GM18520 (cell line): ENCODE measurements at regions not wholly inside any gene's neighbourhood (a gene's known extent, or its start where the extent isn't known, plus 50 kb on each side); places are given as distances from the start of the nearest gene placed in this dataset.

Source experiments
- ATAC-seq: cut with Tn5 transposase; IDR thresholded peaks from one replicate; pipeline ENCODE4 v1.9.1; 2021; ENCODE audit not compliant: unreplicated experiment

DNA sequence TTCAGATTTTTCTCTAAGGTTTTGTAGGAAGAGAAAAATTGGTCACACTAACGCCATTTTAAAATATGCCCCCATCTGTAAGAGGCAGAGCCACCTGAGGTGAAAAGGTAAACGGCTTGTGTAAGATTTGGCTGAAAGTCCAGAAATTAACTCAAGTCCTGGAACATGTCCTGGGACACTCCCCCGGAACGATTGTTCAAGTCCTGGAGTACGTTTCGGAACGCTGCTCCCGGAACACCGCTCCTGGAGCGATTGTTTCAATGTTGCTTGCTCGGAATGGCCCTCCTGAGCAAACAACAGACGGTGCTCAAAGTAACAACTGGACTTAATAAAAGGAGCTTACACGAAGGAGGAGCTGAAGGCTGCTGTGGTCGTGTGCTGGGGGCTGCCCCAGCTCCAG, 796.5 kb upstream of the SLIT2 start:
- ATAC-seq = no peak

DNA sequence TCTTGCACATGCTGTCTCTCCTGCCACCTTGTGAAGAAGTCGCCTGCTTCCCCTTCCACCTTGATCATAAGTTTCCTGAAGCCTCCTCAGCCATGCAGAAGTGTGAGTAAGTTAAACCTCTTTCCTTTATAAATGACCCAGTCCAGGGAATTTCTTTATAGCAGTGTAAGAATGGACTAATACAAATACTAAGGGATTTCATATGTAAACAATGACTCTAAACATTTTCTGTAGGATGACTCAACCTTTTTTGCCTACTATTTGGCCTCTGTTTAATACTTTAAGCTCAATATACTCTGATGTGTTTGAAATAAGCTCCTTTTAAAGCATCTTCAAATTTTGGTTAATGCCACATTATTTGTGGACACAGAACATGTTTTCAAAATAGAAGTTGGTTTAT, 813.5 kb upstream of the SLIT2 start:
- no peak for ATAC-seq

DNA sequence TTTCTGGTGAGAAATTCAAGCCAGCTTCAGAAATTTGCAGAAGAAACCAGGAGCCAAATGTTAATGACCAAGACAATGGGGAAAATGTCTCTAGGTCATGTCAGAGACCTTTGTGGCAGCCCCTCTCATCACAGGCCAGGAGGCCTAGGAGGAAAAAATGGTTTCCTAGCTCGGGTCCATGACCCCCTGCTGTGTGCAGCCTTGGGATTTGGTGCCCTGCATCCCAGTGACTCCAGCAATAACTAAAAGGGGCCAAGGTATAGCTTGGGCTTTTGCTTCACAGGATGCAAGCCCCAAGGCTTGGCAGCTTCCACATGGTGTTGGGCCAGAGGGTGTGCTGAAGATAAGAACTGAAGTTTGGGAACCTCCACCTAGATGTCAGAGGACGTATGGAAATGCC, 814.7 kb upstream of the SLIT2 start:
- ATAC-seq = no peak

DNA sequence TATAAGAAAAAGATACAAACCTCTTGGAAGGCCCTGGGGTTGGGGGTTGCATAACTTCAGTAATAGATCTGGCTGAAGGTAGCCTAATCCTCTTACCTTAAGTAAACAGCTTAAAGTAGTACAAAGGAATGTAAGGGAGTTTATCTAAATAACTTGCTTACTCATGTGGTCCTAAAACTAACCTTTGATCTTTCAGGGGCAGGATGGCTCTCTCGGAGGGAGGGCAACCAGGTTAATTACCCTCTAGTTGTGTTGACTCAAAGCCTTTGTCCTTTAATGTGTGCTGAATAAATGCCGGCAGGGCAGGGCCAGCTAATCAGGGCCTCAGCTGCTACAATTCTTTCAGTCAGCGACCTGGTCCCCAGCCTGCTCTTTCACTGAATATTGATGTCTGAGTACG, 822.0 kb upstream of the SLIT2 start:
- ATAC-seq = no peak

DNA sequence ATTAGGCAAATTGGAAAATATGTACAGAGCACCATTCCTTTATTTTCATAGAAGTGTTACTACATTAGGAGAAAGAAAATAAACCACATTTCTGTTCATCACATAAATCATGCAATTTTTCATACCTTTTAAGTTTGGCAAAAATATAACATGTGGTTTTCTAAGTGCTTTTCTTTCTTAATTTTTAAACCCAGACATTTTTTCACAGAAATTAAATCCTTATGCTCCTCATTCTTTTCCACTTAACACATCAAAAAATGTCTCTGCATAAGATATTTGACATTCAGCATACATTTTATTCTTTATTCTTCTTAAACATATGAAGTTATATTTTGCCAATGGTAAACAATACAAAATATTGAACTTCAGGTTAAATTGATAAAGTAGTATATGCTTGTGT, 826.6 kb upstream of the SLIT2 start:
- no peak for ATAC-seq

DNA sequence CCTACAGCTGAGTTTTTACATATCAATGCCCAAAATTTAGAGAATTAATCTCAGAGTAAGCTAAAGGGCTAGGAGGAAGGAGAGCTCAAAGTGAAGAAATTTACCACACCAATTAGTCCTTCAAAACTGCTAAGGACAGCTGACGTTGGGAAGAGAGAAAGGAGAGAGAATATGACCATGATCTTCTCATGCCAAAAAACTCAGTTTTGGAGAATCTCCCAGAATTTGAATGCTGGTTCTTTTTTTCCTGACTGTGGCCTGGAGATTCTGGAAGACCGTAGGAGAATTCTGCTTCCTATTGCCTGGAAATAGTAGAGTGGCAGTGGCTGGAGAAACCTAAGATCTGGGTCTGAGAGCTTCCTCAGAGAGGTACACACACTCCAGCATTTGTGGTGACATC, 834.4 kb upstream of the SLIT2 start:
- no peak for ATAC-seq

DNA sequence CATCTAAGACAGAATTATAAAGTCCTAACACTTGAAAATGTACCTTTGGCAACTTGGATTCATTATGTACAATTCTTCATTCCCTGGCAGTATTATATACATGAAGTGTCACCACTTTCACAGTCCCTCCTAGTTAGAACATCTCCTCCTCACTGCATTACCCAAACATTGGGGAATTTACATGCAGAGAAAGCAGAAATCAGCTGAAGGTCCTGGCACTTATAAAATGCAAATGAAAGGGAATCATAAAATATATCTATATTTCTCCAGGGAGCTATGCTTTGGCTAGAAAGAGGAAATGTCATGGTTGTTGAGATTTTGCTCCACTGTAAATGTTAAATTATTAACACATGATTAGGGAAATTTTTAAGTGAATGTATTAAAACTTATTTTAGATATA, 835.6 kb upstream of the SLIT2 start:
- ATAC-seq = no peak

DNA sequence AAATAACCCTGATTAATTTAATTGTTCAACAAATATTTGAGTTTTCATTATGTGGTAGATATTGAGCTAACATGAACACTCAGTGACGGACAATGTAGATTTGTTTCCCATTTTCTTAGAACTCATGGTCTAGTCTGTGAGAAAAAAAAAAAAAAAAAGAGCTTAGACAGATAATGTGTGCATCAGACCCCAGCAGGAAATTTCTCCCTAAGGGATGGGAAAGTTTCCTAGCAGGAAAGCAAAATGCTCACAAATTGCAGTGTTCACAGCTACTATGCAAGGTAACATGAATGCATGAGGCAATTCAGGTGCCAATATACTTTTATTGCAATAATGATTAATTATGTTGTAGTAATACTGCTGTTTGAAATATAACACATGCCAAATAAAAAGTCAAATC, 843.2 kb upstream of the SLIT2 start:
- ATAC-seq = no peak

DNA sequence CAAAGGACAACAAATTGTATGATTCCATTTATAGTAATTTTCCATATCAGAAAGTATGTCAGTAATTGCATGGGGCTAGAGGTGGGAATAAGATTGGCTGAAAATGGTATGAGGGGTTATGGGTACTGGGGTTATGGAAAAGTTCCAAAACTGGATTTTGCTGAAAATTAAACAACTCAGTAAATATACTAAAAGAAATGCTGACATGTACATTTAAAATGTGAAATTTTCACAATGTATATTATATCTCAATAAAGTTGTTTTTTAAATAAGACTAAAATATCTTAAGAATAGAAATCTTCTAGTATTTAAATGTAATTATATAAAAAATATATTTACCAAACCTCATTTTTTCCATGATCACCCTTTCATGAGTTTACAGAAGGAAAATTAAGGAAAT, 844.9 kb upstream of the SLIT2 start:
- no peak for ATAC-seq

DNA sequence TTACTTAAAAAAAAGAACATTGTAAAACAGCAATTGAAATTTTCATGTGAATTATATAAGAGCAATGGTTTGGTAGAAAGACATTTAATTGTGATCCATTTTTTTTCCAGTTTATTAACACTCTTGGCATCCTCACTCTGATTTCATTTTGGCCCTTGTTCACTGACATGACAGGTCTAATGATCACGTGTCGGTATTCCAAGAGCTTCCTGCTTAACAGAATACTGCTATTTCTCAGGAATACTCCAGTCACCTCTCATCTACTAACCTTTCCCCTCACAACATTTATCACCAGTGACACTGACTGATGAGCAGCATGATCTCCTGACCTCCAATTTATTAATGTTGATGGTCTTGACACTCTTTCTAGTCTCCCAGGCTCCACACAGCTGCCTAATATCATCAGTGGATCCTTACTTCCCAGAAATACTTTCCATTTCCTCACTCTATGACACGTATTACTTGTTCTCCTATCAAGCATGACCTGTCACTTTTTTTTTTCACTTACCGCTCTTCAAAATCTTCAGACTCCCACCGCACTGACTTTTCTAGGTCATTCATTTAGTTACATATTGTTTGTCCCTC, 847.8 kb upstream of the SLIT2 start:
- no peak for ATAC-seq

DNA sequence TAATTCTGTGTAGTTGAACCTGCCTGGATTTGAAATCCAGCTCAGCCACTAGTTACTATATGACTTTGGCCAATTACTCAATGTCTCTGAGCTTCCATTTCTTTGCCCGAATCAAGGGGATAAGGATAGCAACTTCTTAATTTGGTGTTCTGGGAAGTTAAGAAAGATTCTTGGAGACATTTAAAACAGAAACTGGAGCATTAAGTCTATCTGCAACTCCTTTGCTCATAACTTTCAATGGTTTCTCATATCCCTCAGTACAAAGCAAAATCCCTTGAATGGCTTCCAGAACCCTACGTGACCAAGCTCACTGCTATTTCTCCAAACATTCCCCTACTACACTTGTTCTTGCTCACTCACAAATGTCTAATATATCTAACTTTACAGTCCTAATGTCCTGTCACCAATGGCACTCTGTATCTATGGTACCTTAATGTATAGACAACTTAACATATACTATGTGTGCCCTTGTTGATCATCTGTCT, 849.1 kb upstream of the SLIT2 start:
- no peak for ATAC-seq

DNA sequence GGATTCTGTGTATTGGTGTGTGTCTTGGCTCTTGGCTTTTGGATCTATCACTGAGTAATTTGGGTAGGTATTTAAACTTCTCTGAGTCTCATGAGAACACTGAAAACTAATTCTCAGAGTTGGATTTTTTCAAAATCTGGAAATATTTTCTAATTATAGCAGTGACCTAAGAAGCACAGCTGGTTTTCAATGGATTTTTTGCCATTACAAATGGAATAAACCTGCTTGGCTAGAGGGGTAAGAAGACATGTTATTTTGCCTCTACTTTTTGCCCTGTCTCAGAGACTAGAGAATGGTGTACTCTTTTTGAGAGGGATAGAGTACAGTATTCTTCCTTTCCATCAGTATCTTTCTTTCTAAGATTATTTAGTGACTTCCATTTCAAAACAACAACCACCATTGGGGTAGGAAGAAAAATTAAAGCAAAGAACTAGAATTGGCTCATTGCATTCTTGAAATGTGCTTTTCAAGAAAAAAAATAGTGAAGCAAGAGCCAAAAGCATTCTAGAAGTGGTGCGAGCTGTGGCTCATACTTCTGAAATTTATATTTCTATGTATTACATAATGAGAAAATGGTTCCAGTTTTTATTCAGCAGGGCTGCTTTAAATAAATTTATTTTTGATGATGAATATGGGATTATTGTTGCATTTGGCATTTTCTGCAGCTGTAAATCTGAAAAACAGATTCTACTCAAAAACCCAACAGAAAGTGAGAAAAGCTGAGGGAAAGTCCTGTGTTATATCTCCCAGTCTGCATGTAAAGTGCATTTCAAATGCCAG, 850.2 kb upstream of the SLIT2 start:
- no peak for ATAC-seq

DNA sequence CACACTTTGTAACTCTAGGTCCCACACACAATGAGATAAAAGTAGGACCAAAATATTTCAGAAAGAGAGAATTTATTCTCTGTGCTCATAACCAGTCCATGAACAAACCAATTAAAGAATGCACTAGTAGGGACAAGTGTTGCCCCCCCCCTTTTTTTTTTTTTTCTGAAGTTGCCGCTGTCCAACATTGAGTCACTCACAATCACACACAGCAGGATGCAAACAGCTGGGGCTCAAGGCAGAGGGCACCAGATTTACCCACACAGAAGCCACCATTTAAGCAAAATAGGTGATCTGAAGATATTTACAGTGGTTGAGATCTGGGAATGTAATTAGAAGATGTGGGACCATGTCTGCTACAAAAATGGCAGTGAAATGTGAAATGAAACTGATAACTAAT, 850.9 kb upstream of the SLIT2 start:
- no peak for ATAC-seq

DNA sequence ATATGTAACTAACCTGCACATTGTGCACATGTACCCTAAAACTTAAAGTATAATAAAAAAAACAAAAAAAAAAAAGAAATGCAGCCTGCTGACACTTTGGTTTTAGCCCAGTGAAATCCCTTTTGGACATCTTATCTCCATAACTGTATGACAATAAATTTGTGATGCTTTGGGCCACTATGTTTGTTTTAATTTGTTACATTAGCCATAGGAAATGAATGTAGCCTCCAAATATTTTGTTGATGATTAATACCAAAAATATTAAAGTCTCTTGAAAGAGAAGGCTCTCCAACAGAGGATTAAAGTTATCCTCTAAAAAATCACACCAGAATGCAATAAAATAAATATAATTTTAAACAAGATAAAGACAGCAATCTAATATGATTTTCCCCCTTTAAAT, 852.7 kb upstream of the SLIT2 start:
- ATAC-seq = no peak

DNA sequence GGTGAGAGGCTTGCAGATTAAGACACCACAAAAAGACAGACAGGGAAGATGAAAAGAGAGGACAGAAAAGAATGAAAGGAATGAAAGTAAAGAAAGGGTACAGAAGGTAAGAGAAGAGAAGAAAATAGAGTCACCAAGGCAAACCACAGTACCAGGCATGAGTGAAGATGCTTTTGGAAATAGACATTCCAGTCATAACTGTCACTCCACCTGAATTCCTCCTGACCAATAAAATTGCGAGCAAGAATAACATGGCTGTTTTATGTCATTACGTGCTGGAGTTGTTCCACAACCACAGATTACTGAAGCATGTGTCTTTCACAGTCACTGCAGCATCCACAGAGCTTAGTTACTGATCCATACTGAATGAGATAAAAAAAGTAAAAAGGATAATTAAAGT, 864.9 kb upstream of the SLIT2 start:
- no peak for ATAC-seq

DNA sequence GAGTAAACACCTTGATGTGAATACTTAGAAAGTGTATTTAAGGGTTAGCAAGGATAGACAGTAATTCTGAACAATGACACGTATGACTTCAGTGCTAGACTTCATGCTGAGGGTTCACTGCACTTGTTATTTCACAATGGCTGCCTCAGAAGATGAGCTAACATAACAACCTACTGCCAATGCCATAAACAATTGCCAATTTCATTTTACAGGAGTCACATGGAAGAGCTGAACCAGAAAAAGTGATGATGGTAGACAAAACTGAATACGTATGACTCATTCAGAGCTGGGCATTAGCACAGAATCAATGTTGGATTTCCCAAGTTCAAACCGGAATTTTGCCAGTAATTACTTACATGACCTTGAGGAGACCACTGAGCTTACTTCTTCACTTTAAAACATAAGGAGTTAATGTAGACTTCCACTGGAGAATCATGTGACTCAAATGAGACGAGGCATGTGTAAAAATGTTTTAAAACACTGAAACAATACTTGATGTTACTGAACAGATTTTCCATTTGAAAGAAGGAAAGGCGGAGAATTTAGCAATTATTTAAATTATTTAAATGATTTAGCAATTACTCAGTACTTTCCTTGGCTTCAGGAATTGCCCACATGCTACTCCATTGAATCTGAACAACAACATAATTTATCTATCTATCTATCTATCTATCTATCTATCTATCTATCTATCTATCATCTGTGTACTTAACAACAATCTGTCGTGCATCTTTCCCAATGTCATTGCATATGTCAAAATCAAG, 868.5 kb upstream of the SLIT2 start:
- ATAC-seq = no peak

DNA sequence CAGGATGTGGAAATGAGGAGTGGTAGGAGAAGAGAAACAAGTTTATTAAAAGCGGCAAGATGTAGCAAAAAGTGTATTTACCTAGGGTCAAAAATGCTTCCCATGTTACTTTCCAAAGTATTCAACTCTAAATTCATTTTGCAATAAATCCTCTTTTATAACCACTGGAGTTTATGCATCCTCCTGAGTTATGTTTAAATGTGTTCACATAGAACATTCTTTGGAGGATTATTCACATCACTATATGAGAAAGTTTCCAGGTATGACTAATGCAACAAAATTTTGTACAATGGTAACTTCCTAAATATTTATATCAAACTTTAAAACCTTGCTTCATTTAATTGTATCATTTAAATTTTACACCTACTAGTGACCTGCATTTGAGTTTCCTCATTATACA, 870.6 kb upstream of the SLIT2 start:
- ATAC-seq = no peak

DNA sequence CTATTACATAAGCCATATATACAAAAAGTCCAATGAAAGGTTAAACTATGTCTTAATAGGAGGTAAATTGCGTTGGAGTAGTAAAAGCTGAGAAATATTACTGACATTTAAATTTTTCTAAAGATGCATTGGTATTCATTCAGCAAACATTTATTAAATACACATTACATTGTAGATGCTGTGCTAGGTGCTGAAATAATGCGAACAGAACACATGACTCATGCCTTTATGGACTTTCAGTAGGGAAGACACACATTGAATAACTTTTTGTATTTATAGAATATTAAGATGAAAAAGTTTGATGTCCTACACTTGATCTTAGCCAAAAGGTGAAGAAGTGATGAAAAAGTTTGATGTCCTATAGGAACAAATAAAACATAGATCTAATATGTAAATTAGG, 871.1 kb upstream of the SLIT2 start:
- ATAC-seq = no peak

DNA sequence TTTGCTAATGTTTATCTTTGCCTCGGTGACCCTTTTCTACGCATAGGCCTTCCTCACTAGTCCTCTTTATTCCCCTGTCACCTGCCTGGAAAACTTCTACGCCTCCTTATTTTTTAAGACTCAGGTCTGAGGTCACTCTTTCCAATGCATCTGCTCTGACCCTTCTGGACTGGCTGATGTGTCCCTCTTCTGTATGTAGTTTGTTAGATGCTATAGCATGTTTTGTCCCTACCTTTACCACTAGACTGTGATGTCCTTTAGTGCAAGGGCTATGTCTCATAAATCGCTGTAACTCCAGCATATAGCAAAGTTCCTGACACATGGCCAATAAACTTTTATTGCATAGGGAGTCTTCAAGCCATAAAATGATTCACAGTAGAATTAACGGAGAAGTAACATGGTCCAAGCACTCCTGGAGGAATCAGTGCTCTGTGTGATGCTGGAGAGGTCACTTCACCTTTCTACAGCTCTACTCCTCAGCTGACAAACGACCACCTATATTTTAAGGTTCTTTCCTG, 872.5 kb upstream of the SLIT2 start:
- ATAC-seq = no peak

DNA sequence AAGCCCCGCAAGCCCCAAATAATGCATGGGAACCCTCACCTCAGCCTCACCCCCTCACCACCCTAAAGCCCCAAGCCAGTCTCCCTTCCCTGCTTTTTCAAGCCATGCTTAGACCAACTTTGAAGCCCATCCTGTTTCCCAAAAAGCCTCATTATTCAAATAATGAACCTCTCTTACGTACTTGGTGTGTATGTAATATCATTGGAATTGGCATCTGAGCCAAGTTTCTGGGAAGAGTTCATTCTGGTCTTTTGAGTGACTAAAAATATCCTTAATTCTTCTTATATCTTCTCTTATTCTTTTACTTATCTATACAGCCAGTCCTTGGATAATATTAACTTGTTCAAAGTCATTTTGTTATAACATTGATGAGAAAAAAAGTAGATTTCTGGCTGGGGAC, 875.8 kb upstream of the SLIT2 start:
- ATAC-seq = no peak

DNA sequence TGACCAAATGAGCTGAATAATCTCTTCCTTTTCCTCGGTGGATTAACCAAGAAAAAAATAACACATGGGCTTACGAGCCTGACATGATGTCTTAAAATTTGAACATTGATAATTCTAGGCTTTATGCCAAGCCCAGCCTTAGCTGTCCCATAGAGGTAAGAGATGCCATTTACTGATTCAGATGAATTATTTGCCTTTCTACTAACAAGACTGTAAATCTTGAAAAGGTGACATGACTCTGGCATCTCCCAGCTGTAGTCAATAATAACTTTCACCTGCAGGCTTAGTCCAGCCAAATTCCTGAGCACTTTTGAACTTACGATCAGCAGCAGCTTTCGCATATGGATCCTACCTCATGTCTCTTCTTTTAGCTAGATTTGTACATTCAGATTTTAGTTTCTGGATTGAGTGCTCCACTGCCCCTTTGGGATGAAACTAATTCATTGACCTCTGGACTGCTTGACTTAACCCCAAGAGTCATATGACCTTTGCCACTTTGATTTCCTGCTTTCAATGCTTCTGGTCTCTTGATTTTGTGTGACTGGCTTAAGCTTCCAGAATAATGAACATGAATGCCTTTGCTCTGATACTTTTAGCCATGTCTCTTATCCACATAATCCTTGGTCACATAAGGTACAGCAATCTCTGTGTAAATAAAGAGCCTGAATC, 876.4 kb upstream of the SLIT2 start:
- no peak for ATAC-seq
